Bone marrow (tissue), 2 donors: ENCODE measurements at regions not wholly inside any gene's neighbourhood (a gene's known extent, or its start where the extent isn't known, plus 50 kb on each side); places are given as distances from the start of the nearest gene placed in this dataset.

ENCODE experiments used
- DNase-seq, 2 donors: peaks; one replicate each; lab custom pipeline; 2025; lab: John Stamatoyannopoulos, UW

DNA sequence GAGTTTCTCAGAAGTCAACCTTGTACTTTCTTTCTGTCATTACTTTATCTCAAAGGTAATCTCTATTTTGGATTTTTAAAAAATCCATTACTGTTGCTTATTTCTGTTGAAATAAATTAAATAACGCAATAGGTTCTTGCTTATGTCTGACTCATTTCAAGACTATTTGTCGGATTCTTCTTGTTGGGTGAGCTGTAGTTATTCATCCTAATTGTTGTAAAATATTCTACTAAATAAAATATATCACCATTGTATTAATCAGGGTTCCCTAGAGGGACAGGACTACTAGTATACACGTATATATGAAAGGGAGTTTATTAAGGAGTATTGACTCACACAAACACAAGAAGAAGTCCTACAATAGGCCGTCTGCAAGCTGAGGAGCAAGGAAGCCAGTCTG, 403.9 kb upstream of the CYRIA start:
- no peak for DNase-seq

DNA sequence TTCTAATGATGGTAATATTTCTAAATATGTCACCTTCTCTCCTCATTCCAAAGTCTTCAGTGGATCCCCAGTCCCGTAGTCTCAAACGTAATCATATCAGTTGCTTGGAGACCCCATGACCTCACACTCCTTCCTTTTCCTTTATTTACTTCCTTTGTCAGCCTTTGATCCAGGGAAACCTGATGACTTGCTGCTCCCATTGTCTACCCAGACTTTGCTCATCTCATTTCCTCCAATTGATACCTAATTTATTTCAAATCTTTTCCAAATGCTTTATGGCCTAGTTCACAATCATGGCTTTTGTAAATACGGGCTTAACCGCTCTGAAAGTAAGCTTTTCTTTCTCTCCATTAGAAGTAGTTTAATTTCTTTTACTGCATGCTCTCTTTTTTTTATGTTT, 402.4 kb upstream of the CYRIA start:
- DNase-seq = no peak

DNA sequence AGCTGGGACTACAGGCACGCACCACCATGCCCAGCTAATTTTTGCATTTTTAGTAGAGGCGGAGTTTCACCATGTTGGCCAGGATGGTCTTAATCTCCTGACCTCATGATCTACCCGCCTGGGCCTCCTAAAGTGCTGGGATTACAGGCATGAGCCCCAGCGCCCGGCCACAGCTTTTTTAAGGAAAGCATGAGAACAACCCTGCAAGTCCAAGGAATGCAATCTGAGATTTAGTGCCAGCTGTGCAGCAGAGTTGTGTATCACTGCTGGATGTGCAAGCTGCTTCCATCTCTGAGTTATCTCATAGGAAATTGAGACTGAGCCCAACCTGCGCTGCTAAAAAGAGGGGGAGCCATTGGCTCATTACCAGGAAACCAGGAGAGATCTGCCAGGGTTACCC, 399.9 kb upstream of the CYRIA start:
- DNase-seq = no peak

DNA sequence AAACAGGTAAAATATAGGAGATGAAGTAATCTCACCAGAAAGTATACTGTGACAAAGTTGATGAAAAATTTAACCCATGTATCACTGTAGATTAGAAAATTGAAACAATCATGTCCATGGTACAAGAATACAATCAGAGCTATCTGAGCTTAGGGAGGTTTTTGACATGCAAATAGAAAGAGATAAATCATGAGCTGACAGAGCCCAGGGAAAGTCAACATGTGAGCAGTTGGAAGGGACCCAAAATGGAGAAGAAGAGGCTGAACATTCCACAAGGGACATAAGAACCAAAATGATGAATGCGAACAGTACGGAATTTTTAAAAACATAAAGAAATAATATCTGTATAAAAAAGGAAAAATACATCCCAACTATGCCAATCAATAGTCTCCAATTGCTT, 395.4 kb upstream of the CYRIA start:
- DNase-seq = no peak

DNA sequence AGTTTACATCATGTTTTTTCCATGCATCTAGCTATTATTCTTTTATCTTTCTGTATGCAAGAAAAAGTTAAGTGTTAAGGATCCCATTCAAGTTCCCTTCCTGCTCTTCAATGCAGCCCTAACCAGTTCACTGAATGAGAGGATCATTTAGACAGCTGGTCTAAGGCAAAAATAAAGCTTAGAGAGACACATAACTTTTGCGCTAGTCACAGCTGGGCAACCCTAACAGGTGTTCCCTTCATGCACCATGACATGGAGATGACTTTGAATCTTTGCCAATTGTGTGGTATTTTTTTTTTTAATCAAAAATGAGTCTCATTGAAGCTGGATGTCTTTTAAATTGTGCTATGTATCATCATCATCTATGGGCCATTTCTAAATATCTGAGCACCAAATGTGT, 393.8 kb upstream of the CYRIA start:
- no peak for DNase-seq

DNA sequence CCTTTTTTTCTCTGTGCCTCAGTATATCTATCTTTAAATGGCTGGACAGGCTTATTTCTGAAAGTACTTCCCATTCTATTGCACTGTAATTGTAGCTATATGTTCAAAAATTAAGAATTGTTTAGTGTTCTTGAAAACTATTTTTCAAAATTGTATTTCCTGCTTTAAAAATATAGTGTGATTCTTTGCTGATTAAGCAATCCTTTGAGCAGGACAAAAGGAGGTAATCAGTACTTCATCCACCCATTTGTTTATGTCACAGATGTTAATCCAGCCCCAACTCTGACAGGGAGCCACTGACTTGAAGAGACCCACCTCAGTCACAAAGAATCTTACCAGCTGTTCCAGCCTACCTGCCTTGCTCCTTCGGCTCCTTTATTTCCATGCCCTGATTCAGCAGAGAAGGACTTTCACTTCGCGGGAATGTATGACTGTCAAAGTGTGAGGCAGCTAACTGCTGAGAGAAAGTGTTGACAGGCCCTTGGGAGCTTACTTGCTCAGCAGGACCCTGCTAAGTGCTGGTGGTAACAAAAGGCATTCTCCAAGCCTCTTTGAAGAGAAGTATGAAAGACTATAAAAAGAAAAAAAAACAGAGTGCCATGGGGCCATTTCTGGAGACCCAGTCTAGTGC, 393.3 kb upstream of the CYRIA start:
- no peak for DNase-seq

DNA sequence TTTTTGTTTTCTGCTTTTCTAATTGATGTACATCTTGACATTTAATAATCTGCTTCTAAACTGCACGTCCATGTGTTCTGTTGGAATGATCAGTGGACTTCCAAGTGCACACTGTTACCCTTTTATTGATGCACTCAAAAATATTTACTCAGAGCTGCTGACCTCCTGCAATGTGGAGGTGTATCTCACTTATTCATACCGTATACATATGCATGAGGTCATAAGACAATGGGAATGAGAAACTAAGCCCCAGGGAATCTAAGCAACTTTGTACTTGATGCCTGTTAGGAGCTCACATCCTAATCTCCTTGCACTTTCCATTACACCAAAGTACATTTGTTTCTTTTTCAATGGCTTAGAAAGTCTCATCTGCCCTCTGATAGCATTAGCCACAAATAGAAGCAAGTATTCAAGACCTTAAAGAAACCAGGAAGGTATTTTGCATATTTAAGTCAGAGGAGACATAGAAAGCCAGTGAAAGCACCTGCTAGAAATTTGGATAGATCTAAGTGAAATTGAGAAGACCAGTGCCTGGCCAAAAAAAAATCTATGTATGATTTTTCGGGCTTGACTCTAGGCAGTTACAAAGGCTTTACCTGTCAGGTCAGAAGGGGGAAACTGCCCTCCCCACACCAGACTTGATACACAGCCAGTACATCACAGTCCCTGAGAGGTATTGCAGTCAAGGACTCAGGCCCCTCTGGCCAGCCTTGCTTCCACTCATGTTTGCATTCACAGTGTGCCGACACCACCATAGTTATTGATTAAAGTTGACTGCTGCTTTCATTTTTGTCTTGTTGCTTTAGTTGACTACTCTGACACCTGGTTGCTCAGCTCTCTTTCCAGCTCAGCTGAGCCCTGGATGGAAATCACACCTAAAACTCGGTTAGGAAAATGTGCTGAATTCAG, 391.7 kb upstream of the CYRIA start:
- no peak for DNase-seq

DNA sequence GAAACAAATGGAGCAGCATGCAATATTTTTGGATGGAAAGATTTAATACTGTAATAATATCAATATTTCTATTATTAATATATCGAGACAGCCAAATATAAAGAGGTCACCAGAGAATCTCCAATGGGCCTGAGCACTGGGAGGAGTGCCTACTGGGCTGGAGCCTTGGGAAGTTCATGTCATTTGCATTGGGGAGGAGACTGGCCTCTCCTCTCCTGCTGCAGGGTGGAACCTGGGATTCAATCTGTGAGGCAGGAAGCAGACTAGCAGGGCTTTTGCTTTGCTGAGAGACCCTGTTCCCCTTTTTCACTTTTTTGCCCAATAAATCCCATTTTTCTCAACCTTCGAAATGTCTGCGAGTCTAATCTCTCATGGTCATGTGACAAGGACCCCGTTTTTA, 390.6 kb upstream of the CYRIA start:
- DNase-seq = no peak

DNA sequence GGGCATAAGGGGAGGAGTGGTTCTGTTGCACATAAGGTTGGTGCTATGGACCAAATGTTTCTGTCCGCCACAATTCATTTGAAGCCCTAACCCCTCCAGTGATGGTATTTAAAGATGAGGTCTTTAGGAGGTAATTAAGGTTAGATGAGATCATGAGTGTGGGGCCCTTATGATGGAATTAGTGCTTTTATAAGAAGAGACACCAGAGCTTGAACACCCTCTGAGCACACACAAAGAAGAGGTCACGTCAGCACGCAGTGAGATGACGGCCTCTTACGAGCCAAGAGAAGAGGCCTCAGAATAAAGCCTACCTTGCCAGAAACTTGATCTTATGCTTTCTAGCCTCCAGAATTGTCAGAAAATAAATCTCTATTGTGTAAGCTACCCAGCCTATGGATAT, 386.4 kb upstream of the CYRIA start:
- no peak for DNase-seq

DNA sequence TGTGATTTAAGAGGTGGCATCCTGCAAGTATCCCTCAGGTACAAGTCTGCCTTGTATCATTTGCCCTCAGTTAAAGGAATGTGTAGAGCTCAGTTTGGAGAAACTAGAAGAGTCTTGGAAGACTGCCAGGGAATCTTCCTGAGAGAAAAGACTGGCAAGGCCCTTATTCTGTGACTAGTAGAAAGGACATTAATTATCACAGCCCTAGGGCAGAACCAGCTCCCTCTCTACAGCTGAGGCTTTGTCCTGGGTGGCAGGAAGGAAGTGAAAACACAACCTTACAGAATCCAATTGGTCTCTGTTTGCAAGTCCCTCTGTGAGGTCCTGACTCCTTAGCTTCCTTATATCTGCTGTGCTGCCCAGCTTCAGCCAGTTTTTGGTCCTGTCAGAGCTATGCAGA, 385.9 kb upstream of the CYRIA start:
- no peak for DNase-seq

DNA sequence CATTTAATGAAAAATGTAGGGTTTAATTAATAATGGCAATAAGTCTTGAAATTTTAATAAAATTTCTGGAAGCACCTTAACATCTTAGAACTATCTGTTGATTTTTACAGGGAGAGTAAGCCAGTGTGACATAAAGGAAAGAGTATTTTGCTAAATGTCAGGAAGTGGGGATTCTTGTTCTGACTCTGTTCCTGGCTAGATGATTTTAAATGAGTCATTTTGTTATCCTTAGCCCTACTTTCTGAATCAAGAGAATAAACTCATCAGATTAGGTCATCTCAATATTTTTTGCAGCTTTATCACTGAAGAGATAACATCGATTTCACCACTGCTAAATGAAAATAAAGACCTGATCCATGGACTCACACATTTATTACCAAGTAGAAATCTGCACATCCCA, 377.5 kb upstream of the CYRIA start:
- peak in 1 of 2 donors; percentile 24 for DNase-seq

DNA sequence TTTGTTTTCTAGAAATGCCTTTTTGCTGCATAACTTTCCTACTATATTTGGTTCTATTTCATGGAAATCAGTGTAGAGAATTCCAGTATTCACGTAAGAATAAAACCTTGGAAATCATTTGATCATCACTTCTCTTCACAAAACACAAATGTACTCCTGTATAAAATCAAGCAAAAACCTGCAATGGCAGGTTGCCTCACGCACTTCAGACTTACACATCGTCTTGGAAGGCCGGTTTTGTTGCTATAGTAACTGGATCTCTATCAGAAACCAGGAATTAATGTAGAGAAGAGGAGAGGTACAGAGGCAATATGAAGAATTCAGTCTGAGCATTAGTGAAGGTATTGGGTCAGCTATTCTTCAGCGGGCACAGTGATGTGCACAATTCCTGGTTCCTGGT, 370.7 kb upstream of the CYRIA start:
- no peak for DNase-seq

DNA sequence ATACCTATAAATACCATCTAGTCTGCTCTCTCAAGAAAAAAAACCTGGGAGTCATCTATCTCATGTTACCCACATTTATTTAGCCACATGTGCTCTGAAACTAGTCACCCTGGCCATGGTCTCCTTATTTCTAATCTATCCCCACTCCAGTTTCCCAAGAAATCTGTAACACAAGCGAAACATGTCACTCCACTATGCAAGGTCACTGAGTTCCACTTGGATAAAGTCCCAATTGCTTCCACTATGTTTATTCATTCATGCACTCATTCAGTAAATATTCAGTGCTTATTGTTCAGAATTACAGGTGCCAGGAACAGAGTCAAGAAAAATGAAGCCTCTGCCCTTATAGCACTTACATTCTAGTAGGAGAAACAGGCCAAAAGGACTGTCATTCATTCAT, 369.4 kb upstream of the CYRIA start:
- no peak for DNase-seq

DNA sequence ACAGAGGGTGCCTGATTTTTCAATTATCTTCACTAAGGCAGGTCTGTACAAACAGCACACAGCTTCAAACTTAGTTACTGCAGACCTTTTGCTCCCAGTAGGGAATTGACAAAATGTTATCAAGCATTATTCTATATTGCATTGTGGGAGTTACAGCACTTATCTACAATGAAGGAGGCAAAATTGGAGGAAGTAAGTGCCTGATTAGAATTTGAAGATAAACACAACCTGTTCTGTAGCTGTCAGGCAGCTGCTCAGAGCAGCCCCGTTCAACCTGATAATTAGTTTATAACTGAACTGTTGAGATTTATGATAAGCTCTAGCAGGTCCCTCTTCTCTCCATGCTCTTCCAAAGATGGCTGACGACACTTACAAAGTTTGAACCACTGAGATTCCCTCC, 364.4 kb upstream of the CYRIA start:
- DNase-seq = no peak

DNA sequence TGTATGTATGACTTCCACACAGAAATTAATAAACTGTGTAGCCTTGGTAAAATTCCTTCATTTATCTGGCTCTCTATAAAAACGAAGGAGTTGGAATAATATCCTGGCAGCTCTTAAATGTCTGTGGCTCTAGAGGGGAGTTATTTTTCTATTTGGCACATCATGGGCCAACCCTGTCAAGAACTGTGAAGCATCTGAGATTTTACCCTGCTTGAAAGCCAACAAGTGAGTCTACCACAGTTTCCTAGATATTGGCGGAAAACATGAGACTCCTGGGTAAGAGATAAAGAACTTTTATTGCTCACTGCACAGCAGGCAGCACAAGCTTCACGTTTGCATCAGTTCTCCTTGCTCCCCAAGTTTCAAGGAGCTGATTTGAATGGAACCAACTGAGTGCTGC, 346.7 kb upstream of the CYRIA start:
- no peak for DNase-seq

DNA sequence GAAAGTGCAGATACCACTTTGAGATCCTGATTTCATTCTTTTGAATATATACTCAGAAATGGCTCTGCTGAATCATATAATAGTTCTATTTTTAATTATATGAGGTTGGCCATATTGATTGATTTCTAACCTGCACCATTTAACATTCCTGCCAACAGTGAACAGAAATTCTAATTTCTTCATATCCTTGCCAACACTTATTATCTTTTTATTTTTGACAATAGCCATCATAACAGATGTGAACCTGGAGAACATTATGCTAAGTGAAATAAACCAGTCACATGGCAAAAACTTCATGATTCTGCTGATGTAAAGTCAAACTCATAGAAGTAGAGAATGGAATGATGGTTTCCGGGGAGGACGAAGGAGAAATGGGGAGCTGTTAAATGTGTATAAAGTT, 344.5 kb upstream of the CYRIA start:
- no peak for DNase-seq

DNA sequence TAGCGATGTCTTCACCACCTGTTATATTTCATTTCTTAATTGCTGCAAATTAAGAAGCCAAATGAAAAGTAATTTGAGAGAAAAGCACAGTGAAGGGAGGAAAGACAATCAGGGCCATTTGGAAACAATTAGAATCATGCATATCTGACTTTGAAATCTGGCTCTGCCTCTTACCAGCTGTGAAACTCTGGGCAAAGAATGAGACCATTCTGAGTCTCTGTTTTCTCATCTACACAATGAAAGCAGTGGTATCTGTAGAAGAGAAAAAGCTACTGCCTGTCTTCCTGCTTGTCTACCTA, 334.5 kb upstream of the CYRIA start:
- no peak for DNase-seq

DNA sequence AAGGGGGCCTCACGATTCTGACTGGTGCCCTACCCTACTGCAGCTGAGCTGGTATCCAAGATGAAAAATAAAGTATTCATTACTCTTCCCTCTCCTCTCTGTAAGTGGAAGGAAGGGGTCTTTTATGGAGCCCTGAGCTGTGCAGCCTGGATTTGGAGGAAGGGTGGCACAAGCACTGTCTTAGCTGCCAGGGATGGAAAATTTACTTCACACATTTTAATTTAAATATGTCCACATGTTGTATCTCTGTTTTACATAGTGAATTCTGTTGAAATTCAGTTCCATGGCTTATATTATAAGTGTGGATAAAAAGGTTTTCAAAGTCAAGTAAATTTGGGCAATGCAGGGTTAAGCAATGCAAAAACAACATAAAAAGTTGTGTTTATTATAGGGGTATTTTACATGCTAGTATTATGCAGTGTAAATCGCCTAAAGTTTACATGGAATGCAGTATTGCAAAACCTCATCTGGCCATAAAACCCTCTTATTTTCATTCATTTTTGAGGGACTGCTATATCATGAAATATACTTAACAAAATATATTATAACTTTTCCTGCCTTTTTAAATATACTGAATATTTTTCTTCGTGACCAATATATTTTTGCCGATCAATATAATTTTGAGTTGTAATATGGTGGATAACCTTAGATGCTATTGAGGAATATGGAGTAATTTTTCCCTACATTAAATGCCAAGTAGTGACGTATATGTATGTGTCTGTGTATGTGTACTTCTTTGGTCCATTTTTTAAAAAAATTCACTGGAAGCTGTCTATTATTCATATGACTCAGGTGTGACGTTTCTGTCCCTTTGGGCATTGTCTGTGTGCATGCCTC, 333.9 kb upstream of the CYRIA start:
- DNase-seq = no peak

DNA sequence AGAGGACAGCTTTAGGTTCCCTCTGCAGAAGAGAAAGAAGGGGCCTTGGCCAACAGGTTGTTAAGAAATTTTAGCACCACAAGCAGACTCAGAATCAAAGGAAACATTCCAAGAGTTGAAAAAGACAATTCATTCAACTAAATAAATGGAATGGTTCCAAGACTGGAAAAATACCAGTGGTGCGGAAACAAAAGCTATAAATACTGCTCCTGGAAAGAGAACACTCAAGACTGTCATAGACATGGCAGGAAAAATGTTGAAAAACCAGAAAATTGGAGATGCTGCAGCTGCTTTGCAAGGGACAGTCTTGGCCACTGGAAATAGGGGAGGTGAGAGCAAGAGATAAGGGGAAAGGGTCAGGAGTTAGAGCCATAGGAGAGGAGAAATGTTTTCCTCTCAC, 312.7 kb upstream of the CYRIA start:
- DNase-seq = no peak

DNA sequence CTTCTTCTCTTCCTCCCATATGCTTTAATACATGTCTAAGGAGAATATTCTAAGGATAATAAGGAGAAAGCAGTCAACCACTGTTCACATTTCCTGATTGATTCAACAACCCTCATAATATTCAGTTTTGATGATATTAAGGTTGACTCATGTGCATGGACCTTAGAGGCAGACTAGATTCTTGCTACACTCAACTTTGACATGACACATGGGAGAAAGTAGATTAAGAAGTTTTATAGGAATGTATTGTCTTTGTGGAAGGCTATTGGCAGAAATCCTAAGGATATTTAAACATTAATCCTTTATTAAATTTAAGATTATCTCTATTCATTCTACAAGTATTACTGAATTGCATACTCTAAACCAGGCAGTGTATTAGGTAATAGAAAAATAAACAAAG, 309.1 kb upstream of the CYRIA start:
- no peak for DNase-seq

DNA sequence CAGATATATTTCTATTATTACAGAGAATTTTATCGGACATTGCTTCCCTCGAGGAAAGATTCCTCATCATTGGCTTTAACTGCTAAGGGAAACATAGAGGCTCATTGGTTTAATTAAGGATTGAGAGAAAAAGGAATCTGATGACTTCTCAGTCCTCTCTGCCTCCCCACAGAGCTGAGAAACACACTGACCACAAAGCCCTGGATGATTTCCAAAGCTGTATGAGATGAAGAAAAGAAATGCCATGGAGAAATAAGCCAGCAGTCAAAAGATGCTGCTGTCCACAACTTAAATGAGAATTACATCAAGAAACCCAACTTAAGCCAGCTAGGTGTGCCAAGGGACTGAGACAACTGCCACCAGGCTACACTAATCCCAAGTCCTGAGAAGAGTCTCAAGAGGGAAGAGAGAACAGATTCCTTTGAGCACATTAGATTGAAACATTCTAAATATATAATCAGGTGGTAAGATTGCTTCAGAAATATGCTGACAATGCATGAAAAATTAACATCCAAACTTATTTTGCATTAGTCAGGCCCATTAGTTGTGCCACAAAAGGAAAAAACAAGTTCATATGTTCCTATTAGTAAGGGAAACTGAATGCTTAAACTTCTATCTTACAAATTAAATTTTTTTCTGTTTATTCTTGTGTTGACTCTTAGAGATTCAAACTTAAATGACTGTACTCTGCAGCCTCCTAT, 308.1 kb upstream of the CYRIA start:
- no peak for DNase-seq

DNA sequence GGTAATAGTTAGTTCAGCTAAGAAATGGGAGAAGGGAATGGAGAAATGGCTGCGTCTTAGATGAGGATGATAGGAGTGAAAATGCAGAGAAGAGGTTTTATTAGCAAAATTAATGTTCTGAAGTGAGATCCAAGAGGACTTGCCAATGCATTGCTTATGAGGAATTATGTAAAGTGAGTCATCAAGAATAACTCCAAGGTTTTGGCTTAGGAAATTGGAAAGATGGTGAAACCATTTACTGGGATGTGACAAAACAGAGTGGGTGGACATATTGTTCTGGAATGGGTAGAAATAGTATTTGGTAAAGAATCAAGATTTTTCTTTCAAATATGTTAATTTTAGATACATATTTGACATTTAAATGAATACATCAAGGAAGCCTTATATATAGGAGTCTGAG, 306.6 kb upstream of the CYRIA start:
- no peak for DNase-seq
